GM21825 (cell line): ENCODE measurements at regions not wholly inside any gene's neighbourhood (a gene's known extent, or its start where the extent isn't known, plus 50 kb on each side); places are given as distances from the start of the nearest gene placed in this dataset.

Source experiments
- ATAC-seq: cut with Tn5 transposase; IDR thresholded peaks from one replicate; pipeline ENCODE4 v1.9.1; 2021; ENCODE audit warnings: mild to moderate bottlenecking, moderate library complexity; ENCODE audit not compliant: unreplicated experiment

DNA sequence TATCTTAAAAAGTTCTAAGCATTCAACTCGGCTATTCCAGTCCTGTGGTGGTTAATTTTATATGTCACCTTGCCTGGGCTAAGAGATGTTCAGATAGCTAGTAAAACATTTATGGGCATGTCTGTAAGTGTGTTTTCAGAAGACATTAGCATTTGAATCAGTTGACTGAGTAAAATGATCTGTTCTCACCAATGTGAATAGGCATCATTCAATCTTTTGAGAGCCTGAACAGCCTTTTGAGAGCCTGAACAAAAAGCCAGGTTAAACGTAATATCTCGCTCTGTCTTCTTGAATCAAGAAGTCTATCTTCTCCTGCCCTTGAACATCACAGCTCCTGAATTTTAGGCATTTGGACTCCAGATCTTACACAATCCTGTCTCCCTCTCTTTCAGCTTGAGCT, 1266.1 kb downstream of the LRFN5 start:
- no peak for ATAC-seq

DNA sequence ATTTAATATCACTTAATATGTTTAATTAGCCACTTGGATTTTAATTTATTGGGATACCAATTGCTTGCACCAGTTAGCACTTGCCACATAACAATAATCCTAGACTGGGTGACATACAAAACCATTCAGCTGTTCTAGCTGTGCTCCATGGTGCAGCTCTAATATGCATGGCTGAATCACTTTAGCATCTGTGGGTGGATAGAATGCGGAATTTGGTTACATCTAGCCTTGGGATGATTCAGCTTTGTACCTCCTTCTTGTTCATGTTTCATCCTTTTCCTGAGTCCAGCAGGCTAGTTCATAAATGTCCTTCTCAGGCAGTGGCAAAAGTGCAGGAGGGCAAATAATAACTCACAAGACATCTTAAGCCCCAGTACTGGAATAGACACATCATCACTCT, 1263.0 kb downstream of the LRFN5 start:
- no peak for ATAC-seq

DNA sequence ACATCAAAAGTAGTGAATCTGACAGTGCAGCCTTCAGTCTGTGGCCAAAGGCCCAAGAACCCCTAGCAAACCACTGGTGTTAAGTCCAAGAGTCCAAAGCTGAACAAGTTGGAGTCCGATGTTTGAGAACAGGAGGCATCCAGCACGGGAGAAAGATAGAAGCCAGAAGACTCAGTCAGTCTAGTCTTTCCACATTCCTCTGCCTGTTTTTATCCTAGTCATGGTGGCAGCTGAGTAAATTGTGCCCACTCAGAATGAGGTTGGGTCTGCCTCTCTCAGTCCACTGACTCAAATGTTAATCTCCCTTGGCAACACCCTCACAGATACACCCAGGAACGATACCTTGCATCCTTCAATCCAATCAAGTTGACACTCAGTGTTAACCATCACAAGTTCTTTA, 1255.4 kb downstream of the LRFN5 start:
- ATAC-seq, result no peak

DNA sequence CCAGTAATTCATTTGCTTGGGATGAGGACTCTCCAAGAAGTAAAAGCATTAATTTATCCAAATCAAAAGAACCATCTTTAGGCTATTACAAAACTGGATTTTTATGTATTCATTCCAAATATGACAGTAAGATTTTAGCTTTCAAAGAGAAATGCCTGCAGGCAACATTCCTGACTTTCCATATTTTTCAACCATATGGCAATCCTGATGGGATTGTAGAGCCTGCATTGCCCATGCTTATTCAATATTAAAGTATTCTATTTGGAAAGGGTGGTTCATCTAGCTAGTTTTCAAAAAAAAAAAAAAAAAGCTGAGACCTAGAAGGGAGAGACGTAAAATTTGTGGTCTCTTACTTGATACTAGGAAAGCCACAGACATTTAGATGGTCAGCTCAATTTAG, 1253.7 kb downstream of the LRFN5 start:
- ATAC-seq, result no peak

DNA sequence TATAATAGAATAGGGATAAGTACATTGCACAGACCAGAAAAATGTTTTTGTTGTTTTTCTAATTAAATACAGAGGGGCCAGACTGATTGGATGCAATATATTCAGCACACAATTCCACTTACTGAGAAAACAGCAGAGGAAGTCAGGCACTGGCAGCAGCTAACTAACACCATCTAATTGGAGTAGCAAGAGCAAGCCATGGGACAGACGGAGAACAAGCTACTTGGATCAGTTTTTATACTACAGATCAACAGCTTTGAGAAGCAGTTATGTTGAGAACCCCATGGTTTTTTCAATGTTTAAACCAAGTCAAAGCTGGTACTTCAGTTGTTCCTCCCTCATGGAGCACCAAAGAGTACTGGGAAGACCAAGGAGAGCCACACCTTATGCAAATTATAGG, 1249.4 kb downstream of the LRFN5 start:
- ATAC-seq, result no peak

DNA sequence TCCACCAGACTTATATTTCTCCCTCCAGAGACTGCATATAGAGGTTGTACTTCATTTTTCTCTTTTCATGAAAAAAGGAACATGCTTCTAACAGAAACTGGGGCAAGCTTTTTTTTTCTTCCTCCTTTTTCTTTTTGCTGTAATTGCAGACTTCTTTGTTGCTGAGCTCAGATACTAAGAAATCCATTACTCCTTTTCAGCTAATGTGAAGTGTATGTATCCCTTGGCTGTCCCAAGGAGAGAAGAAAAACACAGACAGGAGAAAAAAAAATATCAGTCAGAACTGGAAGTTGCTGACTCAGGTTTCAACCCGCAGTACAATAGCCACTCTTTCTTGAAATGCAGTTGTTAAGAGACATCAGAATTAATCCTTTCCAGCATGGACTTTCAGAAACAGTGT, 1248.4 kb downstream of the LRFN5 start:
- ATAC-seq, result no peak

DNA sequence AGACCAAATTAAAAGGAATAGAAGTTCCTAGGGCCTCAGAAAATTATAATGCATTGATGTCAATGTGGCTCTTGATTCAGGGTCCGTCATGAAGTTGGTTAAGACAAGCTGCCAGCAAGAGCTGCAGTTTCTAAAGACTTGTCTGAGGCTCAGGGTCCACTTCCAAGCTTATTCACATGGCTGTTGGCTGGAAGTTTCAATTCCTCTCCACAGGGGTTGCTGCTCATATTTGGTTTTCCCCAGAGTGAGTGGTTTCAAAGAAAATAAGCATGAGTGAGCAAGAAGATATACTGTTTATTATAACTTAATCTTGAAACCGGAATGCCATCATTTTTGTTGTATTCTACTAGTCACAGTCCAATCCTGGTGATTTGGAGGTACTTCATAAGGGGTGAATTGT, 1247.4 kb downstream of the LRFN5 start:
- ATAC-seq, result no peak

DNA sequence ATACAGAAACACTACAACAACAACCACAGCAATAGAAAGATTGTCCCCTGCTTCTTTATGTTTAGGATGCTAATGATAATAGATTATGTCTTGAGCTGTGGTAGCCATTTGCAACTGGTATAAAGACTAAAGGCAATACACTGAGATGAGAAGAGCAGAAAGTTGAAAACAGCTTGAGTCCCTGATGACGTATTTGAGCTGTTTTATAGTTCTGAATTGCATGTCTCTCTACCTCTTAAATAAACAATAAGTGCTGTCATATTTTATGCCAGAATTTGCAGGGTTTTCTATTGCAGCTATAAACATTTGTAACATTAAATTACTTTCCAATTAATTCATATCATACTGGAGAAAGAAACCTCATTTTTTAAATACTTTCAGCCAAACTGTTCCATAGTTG, 1242.0 kb downstream of the LRFN5 start:
- ATAC-seq, result no peak

DNA sequence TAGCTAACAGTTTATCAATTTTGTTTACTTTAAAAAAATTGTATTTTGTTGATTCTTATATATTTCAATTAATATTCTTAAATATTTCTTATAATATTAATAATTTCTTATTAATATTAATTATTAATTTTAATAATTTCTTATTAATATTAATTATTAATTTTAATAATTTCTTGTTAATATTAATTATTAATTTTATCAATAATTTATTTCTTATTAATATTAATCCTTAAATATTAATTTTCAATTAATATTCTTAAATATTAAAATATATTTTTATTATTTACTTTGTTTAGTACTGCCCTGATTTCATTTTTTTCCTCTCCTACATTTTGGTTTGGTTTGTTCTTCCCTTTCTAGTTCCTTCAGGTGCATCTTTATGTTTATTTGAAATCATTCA, 1208.1 kb downstream of the LRFN5 start:
- ATAC-seq, result no peak

DNA sequence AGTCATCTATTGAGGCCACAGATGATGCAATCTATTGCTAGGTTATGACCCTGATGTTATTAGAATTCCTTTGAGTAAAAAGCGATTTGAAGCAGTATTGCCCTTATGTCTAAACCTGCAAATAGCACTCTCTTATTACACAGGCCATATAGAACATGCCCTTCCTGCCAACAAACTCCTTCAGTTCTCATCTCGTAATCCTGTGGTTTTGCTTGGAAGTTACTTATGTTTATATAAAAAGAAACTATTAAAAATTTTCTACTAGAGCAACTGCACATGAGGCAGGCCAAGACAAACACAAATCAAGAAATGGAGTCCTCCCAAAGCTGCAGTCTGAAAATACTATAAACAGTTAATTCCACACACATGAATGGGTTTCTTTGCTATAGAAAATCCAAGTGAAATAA, 1200.2 kb downstream of the LRFN5 start:
- ATAC-seq, result no peak

DNA sequence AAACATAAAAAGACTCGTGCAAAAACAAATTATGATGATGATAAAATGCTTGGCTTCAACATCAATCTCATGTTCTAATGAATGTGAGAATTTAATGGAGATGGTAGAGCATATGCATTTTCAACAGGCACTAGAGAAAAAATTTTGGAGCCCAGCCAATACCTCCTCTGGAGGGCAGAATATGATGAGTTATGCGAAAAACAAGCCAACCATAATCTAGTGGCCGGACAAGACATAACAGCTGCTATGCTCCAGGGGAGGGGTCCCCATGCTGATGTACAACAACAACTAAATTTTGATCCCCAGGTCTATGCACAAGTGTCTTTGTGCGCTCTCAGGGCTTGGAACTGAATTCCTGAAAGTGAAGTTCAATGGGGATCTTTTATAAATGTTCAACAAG, 1197.5 kb downstream of the LRFN5 start:
- no peak for ATAC-seq

DNA sequence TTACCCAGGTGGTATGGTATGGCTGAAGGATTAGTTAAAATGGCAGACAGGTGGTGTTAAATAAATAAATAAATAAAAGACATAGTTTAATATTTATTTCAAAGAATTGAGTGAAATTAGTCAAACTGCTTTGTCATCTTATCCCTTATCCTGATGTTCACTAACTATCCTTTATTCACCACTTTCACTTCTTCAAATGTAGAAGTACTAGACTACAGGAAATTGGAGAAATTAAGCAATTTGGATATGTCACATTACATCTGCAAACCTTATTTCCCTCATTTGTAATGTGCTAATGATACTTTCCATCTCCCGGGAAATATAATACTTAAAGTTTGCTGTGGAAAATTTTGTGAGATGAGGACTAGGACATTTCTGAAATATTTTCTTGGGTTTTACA, 1195.7 kb downstream of the LRFN5 start:
- ATAC-seq, result no peak

DNA sequence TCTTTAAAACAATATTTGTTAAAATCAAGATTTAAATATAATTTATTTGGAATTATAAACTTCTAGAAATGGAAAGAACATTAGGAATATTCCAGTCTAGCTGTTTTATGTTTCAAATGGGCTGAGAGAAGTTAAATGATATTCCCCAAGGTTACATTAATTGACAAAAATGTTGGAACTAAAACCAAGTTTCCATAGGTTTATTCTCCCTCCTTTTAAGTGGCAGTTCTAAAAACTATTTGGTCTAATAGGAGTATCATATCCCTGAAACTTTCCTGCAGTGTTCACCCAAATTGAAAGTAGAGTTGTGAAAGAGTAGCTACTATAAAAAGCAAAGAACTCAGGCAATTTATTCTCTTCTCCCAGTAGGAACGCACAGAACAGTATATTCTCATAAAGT, 1185.5 kb downstream of the LRFN5 start:
- ATAC-seq, result no peak

DNA sequence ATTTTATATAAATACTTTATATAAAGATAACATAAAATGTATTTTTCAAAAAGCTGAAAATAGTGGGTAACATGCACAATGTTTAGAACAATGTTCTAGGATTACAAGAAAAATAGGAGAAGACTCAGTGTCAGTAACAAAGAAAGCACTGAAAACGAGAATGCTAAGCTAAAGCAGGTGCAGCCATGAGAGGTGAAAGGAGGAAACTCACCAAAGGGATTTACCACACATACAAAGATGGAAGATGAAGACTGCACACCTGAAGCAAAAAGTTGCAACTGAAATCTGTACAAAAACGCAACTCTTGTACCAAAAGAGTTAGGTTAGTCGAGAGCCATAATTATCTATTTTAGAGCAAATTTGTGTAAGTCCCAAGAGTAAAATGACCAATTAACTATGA, 1176.1 kb downstream of the LRFN5 start:
- no peak for ATAC-seq

DNA sequence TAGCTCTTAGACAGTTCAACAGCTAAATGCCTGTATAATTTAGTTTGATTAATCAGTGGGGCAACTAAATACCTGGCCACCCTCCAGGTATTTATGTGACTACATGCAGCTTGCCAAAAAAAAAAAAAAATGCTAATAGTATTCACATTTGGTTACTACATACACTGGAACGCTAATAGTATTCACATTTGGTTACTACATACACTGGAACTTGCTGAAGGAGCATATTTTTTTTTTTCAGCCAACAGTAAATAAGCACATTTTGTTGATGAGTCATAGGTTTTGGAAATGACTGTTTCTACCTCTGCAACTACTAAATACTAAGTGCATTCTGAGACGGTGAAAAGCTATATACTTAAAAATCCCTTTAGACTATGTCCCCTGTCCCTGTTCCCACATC, 1172.3 kb downstream of the LRFN5 start:
- no peak for ATAC-seq

DNA sequence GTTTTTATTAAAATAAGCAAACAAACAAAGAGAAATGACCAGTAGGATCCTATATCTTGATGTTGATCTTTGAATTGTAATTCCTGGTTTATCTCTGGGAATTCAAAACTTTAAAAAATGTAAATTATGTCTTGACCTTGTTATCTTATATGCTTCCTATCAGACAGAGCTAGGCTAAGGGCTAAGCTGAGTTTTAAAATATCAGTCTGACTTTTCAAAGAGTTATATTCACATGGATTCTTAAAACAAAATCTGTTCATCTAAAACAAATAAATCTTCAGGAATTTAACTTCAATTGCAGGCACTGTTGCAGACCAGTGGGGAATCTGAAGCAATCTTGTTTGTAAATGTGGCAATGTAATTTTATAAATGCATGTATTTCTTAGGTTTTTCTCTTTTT, 1144.1 kb downstream of the LRFN5 start:
- ATAC-seq, result no peak

DNA sequence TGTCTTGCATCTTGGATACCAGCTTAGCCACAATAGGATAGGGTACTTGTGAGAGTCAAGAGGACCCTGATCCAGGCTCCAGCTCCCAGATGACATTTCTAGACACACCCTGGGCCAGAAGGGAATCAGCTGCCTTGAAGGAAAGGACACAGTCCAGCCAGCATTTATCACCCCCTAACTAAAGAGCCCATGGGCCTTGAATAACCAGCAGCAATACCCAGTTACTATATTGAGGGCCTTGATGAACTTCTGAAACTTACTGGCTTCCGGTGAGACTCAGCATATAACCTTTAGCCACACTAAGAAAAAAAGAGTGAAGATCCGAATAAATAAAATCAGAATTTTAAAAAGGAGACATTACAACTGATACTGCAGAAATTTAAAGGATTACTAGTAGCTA, 1135.4 kb downstream of the LRFN5 start:
- ATAC-seq, result no peak

DNA sequence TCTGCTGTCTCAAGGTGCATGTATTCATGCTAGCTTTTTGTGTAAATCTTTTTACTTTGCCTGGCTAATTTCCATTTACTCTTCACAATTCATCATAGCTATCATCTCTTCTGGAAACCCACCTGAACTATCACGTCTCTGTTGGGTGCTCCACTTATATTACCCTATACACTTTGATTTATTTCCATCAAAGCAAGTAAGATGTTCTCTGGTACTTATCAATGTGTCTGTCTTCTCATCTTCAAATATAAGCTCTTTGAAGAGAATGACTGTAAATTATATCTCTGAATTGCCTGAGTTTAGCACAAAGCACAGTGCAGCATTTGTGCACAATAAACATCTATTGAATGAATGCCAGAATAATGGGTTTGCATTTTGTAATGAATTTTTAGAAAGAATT, 1129.7 kb downstream of the LRFN5 start:
- ATAC-seq, result no peak

DNA sequence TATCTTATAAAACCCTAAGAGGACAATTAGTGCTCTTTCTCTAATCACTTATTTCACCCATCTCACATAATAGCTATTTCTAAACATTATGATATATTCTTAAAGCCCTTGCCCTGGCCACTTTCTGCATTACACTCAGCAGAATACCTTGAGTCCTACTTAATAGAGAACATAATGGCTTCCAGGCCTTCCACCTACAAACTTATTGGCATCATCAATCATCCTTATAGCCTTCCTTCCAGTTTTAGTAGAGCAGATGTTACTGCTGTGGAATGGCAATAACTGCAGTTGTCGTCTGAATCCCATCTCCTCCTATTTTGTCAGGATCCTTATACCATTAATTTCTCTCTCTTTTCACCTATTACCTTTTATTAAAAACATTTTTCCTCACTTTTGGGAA, 1127.4 kb downstream of the LRFN5 start:
- ATAC-seq, result no peak

DNA sequence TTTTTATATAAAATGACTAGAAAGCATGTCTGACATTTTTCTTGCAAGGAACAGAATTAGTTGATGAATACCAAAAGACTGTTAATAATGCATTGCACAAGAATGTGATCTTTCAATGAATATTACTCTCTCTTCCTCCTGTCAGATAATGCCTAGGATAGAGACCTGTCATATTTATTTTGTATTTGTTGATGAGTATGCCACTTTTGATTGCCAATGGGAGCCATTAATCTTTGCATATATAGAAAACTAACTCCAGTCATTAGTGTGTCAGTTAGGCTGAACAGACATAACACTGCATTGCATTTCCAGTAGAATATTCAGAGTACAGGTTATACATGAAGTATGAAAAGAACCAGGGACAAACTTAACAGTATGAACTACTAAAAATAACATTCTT, 1125.3 kb downstream of the LRFN5 start:
- no peak for ATAC-seq

DNA sequence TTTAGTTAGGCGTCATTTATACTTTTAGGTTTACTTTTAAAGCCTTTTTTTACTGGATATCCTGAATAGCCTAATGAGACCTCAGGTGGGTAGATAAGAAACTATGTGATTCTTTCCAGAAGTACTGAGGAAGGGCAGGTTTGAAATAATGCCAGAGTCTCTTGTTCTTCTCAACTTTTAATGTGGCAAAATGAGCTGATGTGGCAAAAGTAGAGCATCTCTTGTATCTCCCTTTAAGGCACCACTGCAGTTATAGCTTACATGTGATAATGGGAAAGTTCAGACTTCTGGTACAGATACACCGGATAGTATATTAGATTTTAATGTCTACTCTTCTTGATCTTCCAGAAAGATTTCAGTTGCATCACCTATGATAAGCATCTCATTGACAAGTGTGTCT, 1124.8 kb downstream of the LRFN5 start:
- no peak for ATAC-seq

DNA sequence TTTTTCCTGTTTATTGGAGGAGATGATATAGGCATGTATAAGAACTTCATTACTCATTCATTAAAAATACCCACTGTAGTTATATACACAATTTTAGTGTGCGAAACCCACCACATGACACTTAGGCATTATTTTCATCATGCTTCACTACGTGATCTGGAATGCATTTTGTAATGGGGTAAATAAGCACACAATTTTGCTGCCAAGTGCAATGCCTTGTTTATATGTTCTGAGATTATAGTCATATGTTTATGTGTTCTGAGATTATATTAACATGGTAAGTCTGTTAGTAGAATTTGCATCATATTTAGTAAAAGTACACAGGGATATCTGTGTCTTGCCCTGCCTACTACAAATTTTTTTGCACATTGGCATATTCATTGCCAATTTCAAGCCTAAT, 1123.0 kb downstream of the LRFN5 start:
- ATAC-seq, result no peak

DNA sequence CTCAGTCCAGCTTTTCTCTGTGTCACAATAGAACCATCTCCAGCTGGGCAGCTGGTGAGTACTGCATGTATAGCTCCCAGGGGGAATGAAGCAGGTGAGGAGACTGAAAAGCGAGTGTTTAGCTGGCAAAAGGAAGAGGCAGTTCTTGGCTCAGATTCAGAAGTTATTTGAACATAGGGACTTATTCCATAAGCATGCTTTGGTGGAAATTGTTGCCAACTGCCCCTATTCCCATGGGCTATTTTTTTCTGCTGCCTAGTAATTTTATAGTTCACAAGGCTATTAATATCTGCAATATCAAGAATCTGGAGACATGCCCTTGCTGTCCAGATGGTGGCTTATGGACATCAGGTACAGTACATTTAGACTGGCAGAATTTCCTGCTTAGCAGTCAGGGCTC, 1112.7 kb downstream of the LRFN5 start:
- ATAC-seq, result no peak

DNA sequence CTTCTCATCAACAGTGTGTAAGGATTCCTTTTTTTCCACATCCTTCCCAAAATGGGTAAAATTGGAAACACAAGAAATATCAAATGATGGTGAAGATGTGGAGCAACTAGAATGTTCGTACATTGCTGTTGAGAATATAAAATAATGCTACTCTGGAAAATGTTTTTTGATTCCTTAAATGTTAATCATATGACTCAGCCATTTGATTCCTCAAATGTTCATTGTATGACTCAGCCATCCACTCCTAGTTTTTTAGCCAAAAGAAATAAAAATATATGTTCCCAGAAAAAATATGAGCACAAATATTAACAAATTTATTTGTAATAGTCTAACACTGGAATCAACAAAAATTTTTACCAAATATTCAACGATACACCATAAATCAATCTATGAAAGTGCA, 1108.6 kb downstream of the LRFN5 start:
- no peak for ATAC-seq
